H1 (cell line): ENCODE measurements at regions not wholly inside any gene's neighbourhood (a gene's known extent, or its start where the extent isn't known, plus 50 kb on each side); places are given as distances from the start of the nearest gene placed in this dataset.

Experiments used
- CTCF ChIA-PET: fragments of 300-600 bp; sonication (Branson Sonifier 250); formaldehyde crosslinking; loops from one replicate; lab custom pipeline; 2021; ENCODE audit not compliant: partially characterized antibody; lab: Charles Lee
- POLR2A ChIA-PET: fragments of 300-600 bp; sonication (Branson Sonifier 250); formaldehyde crosslinking; loops from one replicate; lab custom pipeline; 2021; ENCODE audit warnings: inconsistent platforms; ENCODE audit not compliant: partially characterized antibody; lab: Charles Lee
- DNase-seq, 2 experiments: peaks; one replicate each; pipeline versions ENCODE4 v3.0.0 to v3.0.0-alpha.2; 2010 to 2022; ENCODE audit warnings: low spot score in 2 of 2, low read depth in 1 of 2, mixed read lengths in 1 of 2
- FAIRE-seq: peaks from 2 replicates; lab custom pipeline; 2011; peaks lifted over from hg19 to GRCh38; lab: Jason Lieb, UNC
- H2AFZ ChIP-seq: 2 replicates; pipeline ENCODE4 v1.8.1; 2012; ENCODE audit warnings: low read length, inconsistent platforms
- H2AK5ac ChIP-seq: 2 replicates; pipeline ENCODE4 v1.6.1; 2013; ENCODE audit warnings: low read depth, low read length
- H2BK120ac ChIP-seq: replicated peaks from 2 replicates; pipeline ENCODE3; 2013; ENCODE audit warnings: low read depth, low read length, inconsistent platforms
- H2BK12ac ChIP-seq: 2 replicates; pipeline ENCODE4 v1.6.1; 2013; ENCODE audit warnings: low read depth, low read length
- H2BK15ac ChIP-seq: 2 replicates; pipeline ENCODE4 v1.6.1; 2013; ENCODE audit warnings: low read length
- H2BK20ac ChIP-seq: 2 replicates; pipeline ENCODE4 v1.6.1; 2013; ENCODE audit warnings: low read length
- H2BK5ac ChIP-seq: 2 replicates; pipeline ENCODE4 v1.6.1; 2013; ENCODE audit warnings: low read depth, low read length
- H3K14ac ChIP-seq: 2 replicates; pipeline ENCODE4 v1.6.1; 2013; ENCODE audit warnings: inconsistent platforms; ENCODE audit not compliant: insufficient read length
- H3K18ac ChIP-seq: 2 replicates; pipeline ENCODE4 v1.6.1; 2013; ENCODE audit warnings: low read length; ENCODE audit errors: extremely low read depth
- H3K23ac ChIP-seq: 2 replicates; pipeline ENCODE4 v1.6.1; 2013; ENCODE audit warnings: inconsistent platforms; ENCODE audit not compliant: insufficient read length
- H3K23me2 ChIP-seq: 2 replicates; pipeline ENCODE4 v1.6.1; 2013; ENCODE audit warnings: low read depth, low read length
- H3K27ac ChIP-seq: 2 replicates; pipeline ENCODE4 v1.6.1; 2011; ENCODE audit warnings: low read depth, low read length, inconsistent platforms
- H3K27me3 ChIP-seq, 4 experiments: replicated peaks in 1 of 4; 1 replicate in 1 of 4; 2 replicates in 3 of 4; pipeline versions ENCODE4 v1.6.1 to v1.8.1; 2011 to 2013; ENCODE audit warnings: low read length in 3 of 4, mild to moderate bottlenecking in 3 of 4, inconsistent platforms in 2 of 4, mixed read lengths in 2 of 4, moderate library complexity in 1 of 4; ENCODE audit not compliant: control insufficient read depth in 3 of 4, insufficient read depth in 3 of 4; ENCODE audit errors: extremely low read depth in 1 of 4
- H3K36me3 ChIP-seq, 4 experiments: 2 replicates each; pipeline versions ENCODE4 v1.6.1 to v1.8.1; 2011 to 2013; ENCODE audit warnings: mild to moderate bottlenecking in 4 of 4, low read length in 3 of 4, moderate library complexity in 2 of 4, control low read depth in 1 of 4, inconsistent platforms in 1 of 4; ENCODE audit not compliant: insufficient read depth in 4 of 4, control insufficient read depth in 2 of 4
- H3K4ac ChIP-seq: replicated peaks from 2 replicates; pipeline ENCODE3; 2013; ENCODE audit warnings: low read length, low read depth, mixed read lengths, inconsistent platforms; ENCODE audit not compliant: insufficient read length
- H3K4me1 ChIP-seq, 4 experiments: replicated peaks in 1 of 4; 1 replicate in 1 of 4; 2 replicates in 3 of 4; pipeline versions ENCODE4 v1.6.1 to v1.8.1; 2011 to 2013; ENCODE audit warnings: low read length in 3 of 4, inconsistent platforms in 2 of 4, mixed read lengths in 1 of 4; ENCODE audit not compliant: insufficient read depth in 4 of 4, control insufficient read depth in 3 of 4
- H3K4me2 ChIP-seq, 2 experiments: 2 replicates each; pipeline versions ENCODE4 v1.6.1 to v1.8.1; 2011 to 2013; ENCODE audit warnings: low read depth in 2 of 2, low read length in 2 of 2, control low read depth in 1 of 2, inconsistent platforms in 1 of 2, mild to moderate bottlenecking in 1 of 2; ENCODE audit not compliant: insufficient read depth in 1 of 2
- H3K4me3 ChIP-seq, 4 experiments: fragments of 200-600, 300-600 bp in 1 of 4; sonication (generic), shearing (Covaris generic), sonication (Bioruptor Twin) in 1 of 4; 2 replicates each; pipeline versions ENCODE4 v1.5.1 to v1.8.1; 2011 to 2016; ENCODE audit warnings: low read length in 4 of 4, low read depth in 3 of 4, control low read depth in 2 of 4, inconsistent platforms in 2 of 4, mild to moderate bottlenecking in 2 of 4, mixed read lengths in 1 of 4, moderate library complexity in 1 of 4; ENCODE audit not compliant: insufficient read depth in 2 of 4; ENCODE audit errors: extremely low read depth in 1 of 4
- H3K56ac ChIP-seq: replicated peaks from 2 replicates; pipeline ENCODE3; 2013; ENCODE audit warnings: low read depth, mild to moderate bottlenecking, mixed read lengths, low read length, inconsistent platforms; ENCODE audit not compliant: insufficient read length
- H3K79me1 ChIP-seq: 2 replicates; pipeline ENCODE4 v1.6.1; 2013; ENCODE audit warnings: low read depth, low read length, control low read depth
- H3K79me2 ChIP-seq, 2 experiments: 2 replicates each; pipeline versions ENCODE4 v1.6.1 to v1.8.1; 2012 to 2013; ENCODE audit warnings: low read length in 2 of 2, mild to moderate bottlenecking in 2 of 2, inconsistent platforms in 1 of 2; ENCODE audit not compliant: insufficient read depth in 2 of 2, control insufficient read depth in 1 of 2
- H3K9ac ChIP-seq, 4 experiments: replicated peaks in 1 of 4; 1 replicate in 1 of 4; 2 replicates in 3 of 4; pipeline versions ENCODE4 v1.6.1 to v1.8.1; 2011 to 2013; ENCODE audit warnings: low read depth in 3 of 4, low read length in 3 of 4, control low read depth in 2 of 4, mild to moderate bottlenecking in 2 of 4, moderate library complexity in 2 of 4, inconsistent platforms in 1 of 4; ENCODE audit errors: extremely low read depth in 1 of 4
- H3K9me3 ChIP-seq, 2 experiments: 2 replicates each; pipeline versions ENCODE4 v1.6.1 to v1.8.1; 2012 to 2013; ENCODE audit warnings: mild to moderate bottlenecking in 2 of 2, moderate library complexity in 2 of 2, control low read depth in 1 of 2, inconsistent platforms in 1 of 2, low read depth in 1 of 2, low read length in 1 of 2, mixed read lengths in 1 of 2; ENCODE audit not compliant: insufficient read depth in 2 of 2
- H4K20me1 ChIP-seq, 2 experiments: replicated peaks in 1 of 2; 2 replicates each; pipeline versions ENCODE3 to v1.8.1; 2011 to 2013; ENCODE audit warnings: inconsistent platforms in 2 of 2, low read length in 2 of 2, mild to moderate bottlenecking in 1 of 2; ENCODE audit not compliant: insufficient read depth in 2 of 2, control insufficient read depth in 1 of 2
- H4K5ac ChIP-seq: 2 replicates; pipeline ENCODE4 v1.6.1; 2013; ENCODE audit warnings: low read length, low read depth, mixed read lengths, inconsistent platforms; ENCODE audit not compliant: insufficient read length
- H4K8ac ChIP-seq: 2 replicates; pipeline ENCODE4 v1.8.0; 2013; ENCODE audit warnings: mild to moderate bottlenecking, moderate library complexity, low read length, inconsistent platforms; ENCODE audit not compliant: insufficient read depth; ENCODE audit errors: extremely low read depth
- H4K91ac ChIP-seq: replicated peaks from 2 replicates; pipeline ENCODE3; 2013; ENCODE audit warnings: low read length, mixed read lengths, inconsistent platforms; ENCODE audit not compliant: insufficient read length
- ASH2L ChIP-seq: fragments of 200-600, 300-600 bp; sonication (generic); IDR thresholded peaks from one replicate; pipeline ENCODE4 v1.7.1; 2017; ENCODE audit warnings: low read length
- ATF3 ChIP-seq: IDR thresholded peaks from 2 replicates; pipeline ENCODE4 v1.6.1; 2011; ENCODE audit warnings: low read depth, mild to moderate bottlenecking, low read length; ENCODE audit not compliant: insufficient read depth
- BRCA1 ChIP-seq: IDR thresholded peaks from 2 replicates; pipeline ENCODE4 v1.6.1; 2012; ENCODE audit warnings: low read depth, low read length, improper control_type of control experiment
- CTCF ChIP-seq, 3 experiments: IDR thresholded peaks; 1 replicate in 2 of 3; 2 replicates in 1 of 3; pipeline versions ENCODE4 v1.5.1 to v1.6.1; 2011; ENCODE audit warnings: low read length in 3 of 3, mild to moderate bottlenecking in 3 of 3, inconsistent platforms in 2 of 3, low read depth in 1 of 3, moderate library complexity in 1 of 3; ENCODE audit not compliant: insufficient read depth in 1 of 3; ENCODE audit errors: control extremely low read depth in 1 of 3
- HDAC6 ChIP-seq: IDR thresholded peaks from one replicate; pipeline ENCODE4 v1.7.1; 2012; ENCODE audit warnings: low read depth, mild to moderate bottlenecking, inconsistent platforms, low read length, moderate library complexity
- JUND ChIP-seq: IDR thresholded peaks from 2 replicates; pipeline ENCODE4 v1.6.1; 2011; ENCODE audit warnings: mild to moderate bottlenecking, improper control_type of control experiment, low read length
- NANOG ChIP-seq: IDR thresholded peaks from 2 replicates; pipeline ENCODE4 v1.6.1; 2011; ENCODE audit warnings: low read length, low read depth, mild to moderate bottlenecking, inconsistent platforms; ENCODE audit not compliant: insufficient read depth, poor library complexity, severe bottlenecking
- POU5F1 ChIP-seq: IDR thresholded peaks from 2 replicates; pipeline ENCODE4 v1.6.1; 2011; ENCODE audit warnings: low read depth, mild to moderate bottlenecking, low read length, moderate library complexity
- SIRT6 ChIP-seq: IDR thresholded peaks from one replicate; pipeline ENCODE4 v1.7.1; 2012; ENCODE audit warnings: low read length, inconsistent platforms
- SIX5 ChIP-seq: IDR thresholded peaks from 2 replicates; pipeline ENCODE4 v1.6.1; 2011; ENCODE audit warnings: mild to moderate bottlenecking, low read depth, low read length
- SP2 ChIP-seq: IDR thresholded peaks from 2 replicates; pipeline ENCODE4 v1.6.1; 2012; ENCODE audit warnings: mild to moderate bottlenecking, low read length, inconsistent platforms
- SUZ12 ChIP-seq: fragments of 200-600 bp; sonication (generic); IDR thresholded peaks from 2 replicates; pipeline ENCODE4 v1.6.1; 2012; ENCODE audit warnings: mild to moderate bottlenecking, inconsistent platforms, low read length, moderate library complexity, mixed read lengths
- WGBS, 2 experiments: shearing (Covaris generic) in 1 of 2; methylation state at CpG; one replicate each; pipeline versions ENCODE4 v1.1.6 to v1.1.7; 2013 to 2015; ENCODE audit warnings: low lambda C conversion rate in 2 of 2, mixed read lengths in 2 of 2, inconsistent platforms in 1 of 2, low coverage in 1 of 2, missing lambda C conversion rate in 1 of 2; ENCODE audit not compliant: insufficient replicate concordance in 2 of 2, insufficient coverage in 1 of 2, insufficient read length in 1 of 2; ENCODE audit errors: extremely low coverage in 1 of 2, missing lambda C conversion rate in 1 of 2; 5-methylcytosine and 5-hydroxymethylcytosine counted together

- Histone ChIP-seq H3K79me1 (no peaks in the 10 kb centered on the region), H3K4me1 (peaks cover 0 to 2% (median 0%) of the 10 kb centered on the region in 4 experiments; a peak in 1 of 7 replicates), H3K4ac (no peak overlapping the region), H2AK5ac (no peak overlapping the region), H3K56ac (no peak overlapping the region), H2BK15ac (no peak overlapping the region), H3K9ac (no peak overlapping the region), H4K20me1 (no peaks in the 10 kb centered on the region), H3K27me3 (no peaks in the 10 kb centered on the region), H3K23me2 (no peaks in the 10 kb centered on the region), H3K79me2 (no peaks in the 10 kb centered on the region), H2BK120ac (no peak overlapping the region), H2BK12ac (no peak overlapping the region), H3K18ac (no peak overlapping the region), H3K14ac (no peak overlapping the region), H3K36me3 (peaks cover 0 to 3% (median 0%) of the 10 kb centered on the region in 4 experiments; a peak in 1 of 8 replicates), H3K23ac (no peak overlapping the region), H2BK5ac (no peak overlapping the region), H3K4me2 (no peak overlapping the region), H4K5ac (no peak overlapping the region), H3K27ac (no peak overlapping the region), H4K8ac (no peak overlapping the region), H2AFZ (no peak overlapping the region), H3K9me3 (peaks cover 4 to 8% of the 10 kb centered on the region in 2 experiments; a peak in 2 of 4 replicates), H3K4me3 (no peak overlapping the region), H2BK20ac (no peak overlapping the region), H4K91ac (no peak overlapping the region)
- ChIA-PET CTCF (no interaction called here), POLR2A (no interaction called here)
- 95% methylated on average over 1 of the region's 1 CpG; no CpG with 5 or more reads in 1 of the 2 experiments for WGBS, 2 experiments
- DNase-seq (no peak), FAIRE-seq (no peak)
- TF ChIP-seq SIX5 (no peak), SUZ12 (no peak), SP2 (no peak), JUND (no peak), HDAC6 (no peak), SIRT6 (no peak), ATF3 (no peak), ASH2L (no peak), POU5F1 (no peak), NANOG (no peak), BRCA1 (no peak), CTCF (IDR thresholded peaks at IDR 0.05; ENCODE audit: control extremely low read depth in 1 of 3, insufficient read depth in 1 of 3, low read depth in 1 of 3, low read length in 3 of 3) (no peak)
These were observed 946.3 kb upstream of the LRRN3 start for GRCh38 chr7:110144599-110144998.
